ENCODE measurements at regions not wholly inside any gene's neighbourhood (a gene's known extent, or its start where the extent isn't known, plus 50 kb on each side); places are given as distances from the start of the nearest gene placed in this dataset.

DNA sequence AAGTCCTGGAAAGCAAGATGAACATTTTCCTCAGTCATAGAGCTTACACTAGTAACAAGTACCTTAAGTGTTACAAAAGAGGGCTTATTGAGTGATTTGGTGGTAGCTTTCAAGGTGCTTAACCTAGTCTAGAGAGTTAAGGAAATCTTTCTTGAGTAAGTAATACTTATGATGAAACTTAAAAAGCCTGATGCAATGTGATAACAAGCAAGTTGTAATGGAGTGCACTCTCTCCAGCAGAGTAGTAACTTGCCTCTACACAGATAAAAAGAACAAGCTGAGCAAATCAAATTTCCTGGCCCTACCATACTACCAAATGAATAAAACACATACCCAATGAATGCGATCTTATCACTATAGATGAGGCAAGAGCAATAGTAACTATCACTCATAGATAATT lies 639.9 kb upstream of the FBXO33 start:
- Histone ChIP-seq H3K36me3 (ENCODE audit: control insufficient read depth, insufficient read depth, low read length) (no peaks in the 10 kb centered on the region), H3K4me3 (ENCODE audit: low read depth, low read length) (no peak overlapping the region), H3K27me3 (ENCODE audit: control insufficient read depth, insufficient read depth, low read length) (no peaks in the 10 kb centered on the region)
- DNase-seq (ENCODE audit: low read depth) (no peak), FAIRE-seq (no peak)
- TF ChIP-seq, protein P1, sequence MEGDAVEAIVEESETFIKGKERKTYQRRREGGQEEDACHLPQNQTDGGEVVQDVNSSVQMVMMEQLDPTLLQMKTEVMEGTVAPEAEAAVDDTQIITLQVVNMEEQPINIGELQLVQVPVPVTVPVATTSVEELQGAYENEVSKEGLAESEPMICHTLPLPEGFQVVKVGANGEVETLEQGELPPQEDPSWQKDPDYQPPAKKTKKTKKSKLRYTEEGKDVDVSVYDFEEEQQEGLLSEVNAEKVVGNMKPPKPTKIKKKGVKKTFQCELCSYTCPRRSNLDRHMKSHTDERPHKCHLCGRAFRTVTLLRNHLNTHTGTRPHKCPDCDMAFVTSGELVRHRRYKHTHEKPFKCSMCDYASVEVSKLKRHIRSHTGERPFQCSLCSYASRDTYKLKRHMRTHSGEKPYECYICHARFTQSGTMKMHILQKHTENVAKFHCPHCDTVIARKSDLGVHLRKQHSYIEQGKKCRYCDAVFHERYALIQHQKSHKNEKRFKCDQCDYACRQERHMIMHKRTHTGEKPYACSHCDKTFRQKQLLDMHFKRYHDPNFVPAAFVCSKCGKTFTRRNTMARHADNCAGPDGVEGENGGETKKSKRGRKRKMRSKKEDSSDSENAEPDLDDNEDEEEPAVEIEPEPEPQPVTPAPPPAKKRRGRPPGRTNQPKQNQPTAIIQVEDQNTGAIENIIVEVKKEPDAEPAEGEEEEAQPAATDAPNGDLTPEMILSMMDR (IDR thresholded peaks at IDR 0.05; ENCODE audit: insufficient read depth, low read length, severe bottlenecking): no peak

DNA sequence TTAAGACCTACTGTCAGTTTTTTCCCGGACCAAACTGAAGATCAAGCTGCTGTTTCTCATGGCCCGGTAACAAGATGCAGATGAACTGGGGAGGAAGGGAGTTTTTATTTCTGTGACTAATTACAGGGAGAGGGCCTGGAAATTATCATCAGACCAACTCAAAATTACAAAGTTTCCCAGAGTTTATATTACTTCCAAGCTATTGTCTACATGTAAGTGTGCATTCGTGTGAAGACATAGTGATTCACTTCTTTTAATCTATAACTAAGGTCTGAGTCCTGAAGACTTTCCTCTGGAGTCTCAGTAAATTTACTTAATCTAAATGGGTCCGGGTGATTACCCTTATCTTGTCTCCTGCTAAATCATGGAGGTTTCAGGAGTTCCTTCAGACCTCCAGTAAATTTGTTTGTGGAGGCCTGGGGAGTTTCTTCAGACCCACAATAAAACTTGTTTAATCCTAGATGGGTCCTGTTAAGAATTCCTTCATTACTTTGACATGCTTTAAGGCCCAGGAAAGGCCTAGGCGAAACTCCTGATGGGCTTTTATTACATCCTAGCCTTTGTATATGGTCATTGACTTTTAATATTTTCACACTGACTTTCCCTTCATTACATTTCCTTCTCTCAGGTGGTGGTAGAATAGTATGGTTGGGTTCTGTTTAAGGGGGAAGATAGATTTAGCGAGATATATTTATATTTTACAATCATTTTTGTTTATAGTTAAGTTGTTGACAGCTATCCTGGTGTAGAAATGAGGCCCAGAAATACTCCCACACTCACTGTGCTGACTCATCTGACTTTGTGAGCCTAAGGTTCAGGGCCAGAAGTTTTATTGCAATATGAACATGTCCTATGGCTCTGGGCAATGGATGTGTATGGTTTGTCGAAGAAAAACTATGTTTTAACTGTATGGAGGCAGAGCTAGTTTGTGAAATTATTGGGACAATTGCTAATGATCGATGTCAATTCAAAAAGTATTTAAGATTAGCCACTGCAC lies 627.0 kb upstream of the FBXO33 start:
- Histone ChIP-seq H3K4me3 (ENCODE audit: low read depth, low read length) (no peak overlapping the region), H3K27me3 (ENCODE audit: control insufficient read depth, insufficient read depth, low read length) (no peaks in the 10 kb centered on the region), H3K36me3 (ENCODE audit: control insufficient read depth, insufficient read depth, low read length) (no peaks in the 10 kb centered on the region)
- no peak for DNase-seq (ENCODE audit: low read depth)
- TF ChIP-seq, protein P1 (IDR thresholded peaks at IDR 0.05; ENCODE audit: insufficient read depth, low read length, severe bottlenecking): no peak
- no peak for FAIRE-seq

DNA sequence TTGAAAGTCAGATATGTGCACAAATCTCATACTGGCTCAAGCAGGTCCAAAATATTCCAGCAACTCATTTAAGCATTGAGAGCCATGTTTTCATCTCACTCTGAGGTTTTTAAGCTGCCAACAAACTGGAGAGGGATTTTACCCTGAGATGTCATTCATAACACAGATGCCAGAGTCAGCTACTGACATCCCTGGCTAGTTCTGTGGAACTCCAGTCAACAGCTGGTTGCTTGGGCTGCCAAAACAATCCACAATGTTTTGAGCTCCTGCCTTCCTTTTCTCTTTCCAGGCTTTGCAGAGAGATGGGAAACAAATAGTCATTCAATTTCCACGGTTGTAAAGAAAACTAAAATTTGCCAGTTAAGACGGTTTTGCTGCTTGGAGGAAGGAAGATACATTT lies 621.2 kb upstream of the FBXO33 start:
- Histone ChIP-seq H3K4me3 (ENCODE audit: low read depth, low read length) (no peak overlapping the region), H3K27me3 (ENCODE audit: control insufficient read depth, insufficient read depth, low read length) (no peaks in the 10 kb centered on the region), H3K36me3 (ENCODE audit: control insufficient read depth, insufficient read depth, low read length) (no peaks in the 10 kb centered on the region)
- DNase-seq (ENCODE audit: low read depth) (no peak), FAIRE-seq (no peak)
- TF ChIP-seq, protein P1 (IDR thresholded peaks at IDR 0.05; ENCODE audit: insufficient read depth, low read length, severe bottlenecking): no peak

DNA sequence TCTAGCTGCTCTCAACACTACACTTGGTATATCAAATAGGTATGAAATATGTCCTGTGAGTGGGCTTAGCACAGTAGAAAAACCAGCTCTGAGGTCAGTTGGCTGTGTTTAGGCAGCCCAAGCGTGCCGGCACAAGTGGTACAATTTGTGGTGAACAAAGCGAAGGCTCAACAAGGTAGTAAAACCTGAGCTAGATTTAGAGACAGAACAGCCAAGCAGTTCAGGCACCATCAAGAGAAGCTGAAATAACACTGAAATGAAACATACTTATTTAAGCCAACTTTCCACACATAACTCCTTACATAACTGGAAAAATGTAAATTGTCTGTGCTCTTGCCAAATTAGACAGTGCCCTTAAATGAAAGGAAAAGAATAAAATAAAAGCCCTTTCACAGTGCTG lies 596.8 kb upstream of the FBXO33 start:
- TF ChIP-seq, protein P1 (IDR thresholded peaks at IDR 0.05; ENCODE audit: insufficient read depth, low read length, severe bottlenecking): no peak
- DNase-seq (ENCODE audit: low read depth) (no peak), FAIRE-seq (no peak)
- Histone ChIP-seq H3K4me3 (ENCODE audit: low read depth, low read length) (no peak overlapping the region), H3K36me3 (ENCODE audit: control insufficient read depth, insufficient read depth, low read length) (no peaks in the 10 kb centered on the region), H3K27me3 (ENCODE audit: control insufficient read depth, insufficient read depth, low read length) (no peaks in the 10 kb centered on the region)

DNA sequence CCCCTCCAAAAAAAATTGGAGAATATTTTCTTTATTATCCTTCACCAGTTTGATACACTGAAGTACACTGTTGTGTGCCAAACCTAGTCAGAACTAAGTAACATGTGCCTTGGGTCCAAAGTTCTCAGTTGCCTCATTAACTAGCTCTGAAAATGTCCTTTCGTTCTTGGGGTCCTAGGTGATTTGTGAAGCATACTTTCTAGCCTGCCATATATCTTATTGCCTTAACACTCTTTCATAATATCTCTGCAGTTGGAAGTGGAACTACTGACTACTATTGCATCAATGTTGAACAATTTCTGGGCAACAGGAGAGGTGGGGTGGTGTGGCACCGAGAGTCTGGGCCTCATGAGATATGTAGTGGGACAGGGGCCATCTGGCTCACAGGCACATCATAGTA lies 592.9 kb upstream of the FBXO33 start:
- FAIRE-seq (no peak), DNase-seq (ENCODE audit: low read depth) (no peak)
- TF ChIP-seq, protein P1 (IDR thresholded peaks at IDR 0.05; ENCODE audit: insufficient read depth, low read length, severe bottlenecking): no peak
- no peaks in the 10 kb centered on the region for H3K27me3 ChIP-seq (ENCODE audit: control insufficient read depth, insufficient read depth, low read length)
- H3K36me3 ChIP-seq (ENCODE audit: control insufficient read depth, insufficient read depth, low read length): no peaks in the 10 kb centered on the region
- no peak overlapping the region for H3K4me3 ChIP-seq (ENCODE audit: low read depth, low read length)

Data from bronchial epithelial cell (primary cell).